CD4-positive, alpha-beta T cell treated with Interleukin-2 at 100 ng/mL for 4 hours (primary cell): ENCODE measurements at regions not wholly inside any gene's neighbourhood (a gene's known extent, or its start where the extent isn't known, plus 50 kb on each side); places are given as distances from the start of the nearest gene placed in this dataset.

Experiments used
- DNase-seq: peaks from one replicate; pipeline ENCODE4 v3.0.0-alpha.2; 2020; ENCODE audit warnings: low spot score

GRCh38 chr16:79712276-79712675, 111.7 kb upstream of the MAF start:
- DNase-seq = no peak

- DNase-seq = no peak
These were observed 107.3 kb upstream of the MAF start for GRCh38 chr16:79707876-79708275.

- no peak for DNase-seq
These were observed 102.5 kb upstream of the MAF start for GRCh38 chr16:79703066-79703465.

GRCh38 chr16:79698341-79698753, 97.8 kb upstream of the MAF start:
- DNase-seq = no peak

DNA sequence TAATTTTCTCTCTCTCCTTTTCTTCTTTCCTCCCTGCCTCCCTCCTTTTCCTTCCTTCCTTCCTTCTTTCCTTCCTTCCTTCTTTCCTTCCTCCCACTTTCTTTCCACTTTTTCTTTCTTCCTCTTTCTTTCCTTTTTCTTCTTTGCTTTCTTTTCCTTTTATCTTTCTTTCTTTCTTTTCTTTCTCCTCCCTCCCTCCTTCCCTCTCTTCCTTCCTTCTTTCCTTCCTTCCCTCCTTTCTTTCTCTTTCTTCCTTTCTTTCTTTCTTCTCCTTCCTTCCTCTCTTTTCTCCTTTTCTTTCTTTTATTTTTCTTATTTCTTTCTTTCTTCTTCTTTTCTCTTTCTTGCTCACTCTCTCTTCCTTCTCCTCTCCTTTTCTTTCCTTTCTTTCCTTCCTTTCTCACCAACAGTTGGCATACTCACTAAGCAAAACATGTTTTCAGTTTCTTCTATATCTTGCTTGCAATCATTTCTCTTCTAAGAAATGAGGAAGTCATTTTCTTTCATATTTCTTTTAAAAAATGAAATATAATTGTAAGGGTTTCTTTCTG, 97.1 kb upstream of the MAF start:
- DNase-seq = no peak

- DNase-seq = no peak
These were observed 90.5 kb upstream of the MAF start for GRCh38 chr16:79691007-79691406.

DNA sequence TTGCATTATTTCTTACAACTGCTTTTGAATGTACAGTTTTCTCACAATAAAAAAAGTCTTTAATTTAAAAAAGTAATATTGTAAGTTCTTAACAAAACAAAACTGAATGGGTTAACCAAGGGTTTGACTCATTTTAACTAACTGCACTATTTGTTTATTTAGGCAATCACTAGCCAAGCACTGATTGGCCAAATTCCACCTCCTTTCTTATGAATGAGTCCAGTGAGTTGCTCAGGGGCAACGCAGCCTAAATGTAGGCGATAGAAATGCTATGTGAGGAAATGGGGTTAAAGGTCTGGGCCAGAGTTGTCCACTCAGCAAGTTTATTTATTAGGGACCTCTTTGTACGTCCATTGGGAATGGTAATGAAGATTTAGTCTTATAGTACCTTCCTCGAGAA, 89.6 kb upstream of the MAF start:
- DNase-seq = no peak

DNA sequence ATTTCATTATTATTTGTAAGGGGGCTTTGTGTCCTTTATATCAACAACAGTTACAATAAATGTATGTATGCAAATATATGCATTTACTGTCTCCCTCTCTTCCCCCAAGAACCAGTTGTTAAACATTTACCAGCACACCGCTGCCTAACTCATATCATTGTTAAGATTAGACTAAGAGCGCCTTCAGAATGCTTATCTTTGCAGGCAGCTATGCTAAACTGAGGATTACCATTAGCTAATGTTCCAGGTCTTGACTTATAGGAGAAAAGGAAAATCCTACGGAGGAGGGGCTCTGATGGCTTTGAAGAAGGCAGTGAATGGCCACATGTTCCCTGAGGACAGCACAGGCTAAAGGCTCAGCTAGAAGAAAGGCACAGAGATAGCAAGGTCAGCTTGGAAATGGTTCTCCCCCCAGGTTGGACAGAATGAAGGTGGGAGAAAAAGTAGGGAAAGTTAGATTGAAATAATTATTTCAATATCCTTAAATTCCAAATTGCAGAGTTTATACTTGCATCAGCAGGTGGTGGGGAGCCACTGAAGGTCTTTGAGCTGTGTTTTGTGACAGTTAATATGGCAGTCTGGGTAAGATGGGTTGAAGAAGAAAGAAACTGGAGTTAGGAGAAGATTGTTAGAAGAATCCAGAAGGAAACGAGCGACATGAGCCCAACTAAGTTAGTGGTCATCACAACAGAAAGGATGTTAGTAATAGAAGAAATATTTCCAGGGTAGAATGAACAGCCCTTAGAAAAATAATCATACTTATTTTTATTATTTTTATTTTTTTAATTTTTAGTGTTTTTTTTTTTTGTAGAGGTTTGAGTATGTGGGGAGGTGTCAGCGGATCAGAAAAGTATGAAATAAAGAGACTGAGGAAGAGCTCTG, 87.0 kb upstream of the MAF start:
- DNase-seq = no peak

DNA sequence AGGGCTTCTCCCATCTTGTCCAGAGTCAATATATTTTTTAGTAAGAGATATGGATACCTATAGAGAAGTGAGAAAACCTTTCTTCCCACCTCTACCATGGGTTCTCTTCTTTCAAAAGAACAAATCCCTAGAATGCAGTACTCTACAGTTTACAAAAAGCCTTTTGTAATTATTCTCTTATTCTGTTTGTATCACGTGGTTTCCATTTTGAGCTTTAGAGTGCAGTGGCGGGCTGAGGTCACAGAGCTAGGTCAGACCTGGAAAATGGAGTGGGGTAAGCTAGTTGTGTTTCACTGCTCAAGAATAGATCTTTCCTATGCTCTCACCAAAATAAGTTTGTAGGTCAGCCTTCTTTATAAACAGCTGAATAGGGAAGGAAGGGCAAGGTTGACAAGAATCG, 85.3 kb upstream of the MAF start:
- DNase-seq = no peak

GRCh38 chr16:79679334-79679733, 78.8 kb upstream of the MAF start:
- DNase-seq = no peak

GRCh38 chr16:79677799-79678530, 77.4 kb upstream of the MAF start:
- no peak for DNase-seq

DNA sequence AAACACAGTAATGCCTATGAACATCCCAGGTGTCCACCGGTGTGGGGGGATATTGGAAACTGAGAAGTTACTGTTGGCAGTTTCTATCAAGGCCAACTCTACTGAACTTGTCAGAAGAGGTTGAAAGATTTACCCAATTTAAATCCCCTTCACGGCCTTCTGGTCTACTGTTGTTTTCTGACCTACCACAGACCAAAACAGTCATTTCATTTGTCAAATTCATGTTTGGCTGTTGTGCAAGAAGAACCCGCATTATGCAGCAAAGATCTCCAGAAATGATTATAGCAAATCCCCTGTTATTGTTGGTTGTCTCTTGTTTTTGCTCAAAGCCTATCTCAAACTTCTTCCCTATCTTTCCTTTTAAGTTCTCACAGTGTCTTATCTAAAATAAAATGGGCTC, 73.1 kb upstream of the MAF start:
- no peak for DNase-seq

GRCh38 chr16:79672524-79672923, 72.0 kb upstream of the MAF start:
- no peak for DNase-seq

DNA sequence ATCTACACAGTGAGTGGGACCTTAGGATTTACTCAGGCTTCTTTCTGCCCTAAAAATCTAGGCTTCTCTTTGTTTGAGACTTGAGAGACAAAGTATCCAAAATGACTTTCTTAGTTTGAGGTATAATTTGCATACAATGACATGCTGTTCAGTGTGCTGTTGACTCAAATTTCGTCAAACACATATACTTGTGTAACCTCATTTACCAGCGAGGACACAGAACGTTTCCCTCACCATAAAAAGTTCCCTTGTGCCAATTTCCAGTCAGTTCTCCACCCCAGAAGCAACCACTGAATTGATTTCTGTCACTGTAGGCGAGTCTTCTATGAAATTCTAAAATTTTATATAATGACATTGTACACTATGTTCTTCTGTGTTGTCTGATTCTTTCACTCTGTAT, 68.0 kb upstream of the MAF start:
- DNase-seq = no peak

DNA sequence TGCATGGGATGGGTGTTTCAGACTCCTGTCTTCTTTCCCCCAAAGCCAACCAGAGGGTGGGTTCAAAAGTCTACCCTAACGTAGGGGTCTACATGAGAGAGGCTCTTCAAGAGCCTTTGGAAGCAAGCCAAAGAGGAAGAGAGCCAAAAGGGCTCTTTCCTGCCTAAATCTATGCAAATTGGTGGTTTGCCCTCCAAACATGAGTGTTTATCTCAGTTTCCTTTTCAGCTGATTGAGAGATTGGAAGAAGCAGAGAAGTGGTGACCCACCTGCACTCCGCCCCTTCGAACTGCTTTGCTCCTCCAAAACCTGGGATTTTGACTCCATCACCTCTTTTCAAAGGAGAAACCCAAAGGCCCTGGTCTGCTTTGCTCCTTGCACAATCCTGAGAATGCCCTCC, 65.4 kb upstream of the MAF start:
- no peak for DNase-seq

GRCh38 chr16:79664407-79664806, 63.9 kb upstream of the MAF start:
- DNase-seq = no peak

GRCh38 chr16:79662669-79663313, 62.3 kb upstream of the MAF start:
- DNase-seq = no peak

DNA sequence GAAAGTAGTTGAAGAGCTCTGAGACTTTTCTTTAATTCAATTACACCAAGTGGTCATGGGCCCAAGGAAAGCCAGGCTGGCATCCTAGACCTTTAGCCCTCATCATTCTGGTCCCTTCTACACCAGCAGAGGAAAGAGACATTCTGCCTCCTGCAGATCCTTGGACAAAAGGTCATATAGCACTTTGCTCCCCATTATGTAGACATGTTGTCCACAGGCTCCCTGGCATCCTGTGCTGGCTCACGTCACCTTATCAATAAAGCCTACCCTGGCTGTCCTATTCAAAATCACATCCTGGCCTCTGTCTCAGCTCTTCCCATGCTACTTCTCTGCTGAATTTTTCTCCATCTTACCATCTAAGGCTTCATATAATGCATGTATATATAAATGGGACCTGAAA, 61.6 kb upstream of the MAF start:
- no peak for DNase-seq

DNA sequence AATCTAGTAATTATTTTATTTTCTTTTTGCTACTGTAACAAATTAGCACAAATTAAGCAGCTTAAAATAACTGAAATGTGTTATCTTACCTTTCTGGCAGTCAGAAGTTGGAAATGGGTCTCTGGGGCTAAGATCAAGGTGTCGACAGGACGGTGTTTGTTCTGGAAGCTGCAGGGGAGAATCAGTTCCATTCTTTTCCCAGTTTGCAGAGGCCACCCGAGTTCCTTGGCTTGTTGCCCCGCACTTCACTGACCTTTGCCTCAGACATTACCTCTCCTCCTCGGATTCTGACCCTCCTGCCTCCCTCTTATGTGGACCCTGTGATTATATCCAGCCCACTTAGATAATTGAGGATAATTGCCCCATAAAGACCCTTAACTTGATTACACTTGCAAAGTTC, 61.0 kb upstream of the MAF start:
- DNase-seq = no peak

DNA sequence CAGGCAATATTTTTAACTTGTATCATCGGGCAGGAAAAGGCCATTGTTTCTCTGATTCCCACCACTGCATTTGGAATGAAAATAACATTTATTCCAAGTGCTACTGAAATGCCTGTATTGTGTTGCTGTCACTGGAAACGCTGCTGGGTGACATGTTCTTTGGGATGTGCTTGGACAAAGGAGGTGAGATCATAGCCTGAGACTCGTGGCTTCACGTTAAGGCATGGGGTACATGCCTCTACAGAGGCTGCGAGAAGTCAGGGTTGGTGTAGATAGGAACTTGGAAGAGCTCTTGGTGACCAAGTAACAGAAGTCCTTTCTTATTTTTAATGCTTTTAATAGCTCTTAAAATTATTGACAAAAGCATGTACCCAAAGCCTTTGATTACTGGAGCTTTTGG, 58.8 kb upstream of the MAF start:
- no peak for DNase-seq

GRCh38 chr16:79658301-79659033, 57.9 kb upstream of the MAF start:
- DNase-seq = peak; percentile 20

- DNase-seq = no peak
These were observed 56.1 kb upstream of the MAF start for GRCh38 chr16:79656553-79657115.
